Midbrain (tissue), 1 donor: ENCODE measurements at regions not wholly inside any gene's neighbourhood (a gene's known extent, or its start where the extent isn't known, plus 50 kb on each side); places are given as distances from the start of the nearest gene placed in this dataset.
"Not testable (repeated sequence)": the region's sequence is repeated elsewhere in the genome, so short reads cannot be mapped to it uniquely, and the experiment has no call there.

ENCODE experiments used
- DNase-seq: peaks from one replicate; lab custom pipeline; 2025; lab: John Stamatoyannopoulos, UW

- DNase-seq, result no peak
Measured at GRCh38 chr6:3619800-3620199, 131.7 kb downstream of the PXDC1 start.

- DNase-seq, result no peak
Measured at GRCh38 chr6:3619201-3619600, 132.3 kb downstream of the PXDC1 start.

- DNase-seq, result no peak
Measured at GRCh38 chr6:3618642-3619041, 132.9 kb downstream of the PXDC1 start.

GRCh38 chr6:3617681-3618311 lies 133.7 kb downstream of the PXDC1 start:
- DNase-seq, result no peak

- no peak for DNase-seq
Measured at GRCh38 chr6:3617192-3617631, 134.3 kb downstream of the PXDC1 start.

GRCh38 chr6:3616565-3617176 lies 134.8 kb downstream of the PXDC1 start:
- DNase-seq, result no peak

GRCh38 chr6:3615391-3616380 lies 135.8 kb downstream of the PXDC1 start:
- no peak for DNase-seq

GRCh38 chr6:3614918-3615317 lies 136.6 kb downstream of the PXDC1 start:
- no peak for DNase-seq

- not testable (repeated sequence) for DNase-seq
Measured at GRCh38 chr6:3613565-3613964, 137.9 kb downstream of the PXDC1 start.

- DNase-seq, result no peak
Measured at GRCh38 chr6:3612341-3613041, 139.0 kb downstream of the PXDC1 start.

- no peak for DNase-seq
Measured at GRCh38 chr6:3610921-3611320, 140.6 kb downstream of the PXDC1 start.

GRCh38 chr6:3610206-3610605 lies 141.3 kb downstream of the PXDC1 start:
- DNase-seq, result no peak

GRCh38 chr6:3609388-3609787 lies 142.1 kb downstream of the PXDC1 start:
- DNase-seq, result no peak

- no peak for DNase-seq
Measured at GRCh38 chr6:3608159-3608558, 143.4 kb downstream of the PXDC1 start.

- DNase-seq, result no peak
Measured at GRCh38 chr6:3607599-3607998, 143.9 kb downstream of the PXDC1 start.

- DNase-seq, result no peak
Measured at GRCh38 chr6:3607171-3607570, 144.3 kb downstream of the PXDC1 start.

- no peak for DNase-seq
Measured at GRCh38 chr6:3603340-3604130, 146.7 kb upstream of the SLC22A23 start.

GRCh38 chr6:3601570-3601969 lies 144.7 kb upstream of the SLC22A23 start:
- no peak for DNase-seq

GRCh38 chr6:3597500-3598064 lies 140.7 kb upstream of the SLC22A23 start:
- DNase-seq, result no peak

GRCh38 chr6:3596766-3597165 lies 139.9 kb upstream of the SLC22A23 start:
- DNase-seq, result no peak

- no peak for DNase-seq
Measured at GRCh38 chr6:3594201-3594600, 137.4 kb upstream of the SLC22A23 start.
